GM21367 (cell line): ENCODE measurements at regions not wholly inside any gene's neighbourhood (a gene's known extent, or its start where the extent isn't known, plus 50 kb on each side); places are given as distances from the start of the nearest gene placed in this dataset.

Experiments used
- ATAC-seq: cut with Tn5 transposase; IDR thresholded peaks from one replicate; pipeline ENCODE4 v1.9.1; 2021; ENCODE audit not compliant: unreplicated experiment

- ATAC-seq: no peak
Observed at GRCh38 chr13:77480066-77480465, 55.4 kb upstream of the SCEL start.

GRCh38 chr13:77479326-77479725 lies 56.2 kb upstream of the SCEL start:
- no peak for ATAC-seq

- no peak for ATAC-seq
Observed at GRCh38 chr13:77477299-77477848, 58.1 kb upstream of the SCEL start.

- ATAC-seq: no peak
Observed at GRCh38 chr13:77476456-77476855, 59.0 kb upstream of the SCEL start.

- no peak for ATAC-seq
Observed at GRCh38 chr13:77475345-77476084, 60.0 kb upstream of the SCEL start.

- ATAC-seq: no peak
Observed at GRCh38 chr13:77470986-77471385, 64.5 kb upstream of the SCEL start.

- no peak for ATAC-seq
Observed at GRCh38 chr13:77466753-77467422, 68.6 kb upstream of the SCEL start.

- no peak for ATAC-seq
Observed at GRCh38 chr13:77465603-77466195, 69.8 kb upstream of the SCEL start.

GRCh38 chr13:77460195-77460594 lies 75.3 kb upstream of the SCEL start:
- ATAC-seq: peak; percentile 93

- no peak for ATAC-seq
Observed at GRCh38 chr13:77459592-77459991, 75.9 kb upstream of the SCEL start.

GRCh38 chr13:77458736-77459135 lies 76.8 kb upstream of the SCEL start:
- ATAC-seq: no peak

GRCh38 chr13:77457966-77458365 lies 77.5 kb upstream of the SCEL start:
- ATAC-seq: no peak

GRCh38 chr13:77456271-77456670 lies 79.2 kb upstream of the SCEL start:
- no peak for ATAC-seq

- no peak for ATAC-seq
Observed at GRCh38 chr13:77449265-77449664, 86.2 kb upstream of the SCEL start.

- no peak for ATAC-seq
Observed at GRCh38 chr13:77448689-77449088, 86.8 kb upstream of the SCEL start.

- ATAC-seq: no peak
Observed at GRCh38 chr13:77443511-77443910, 92.0 kb upstream of the SCEL start.

- ATAC-seq: no peak
Observed at GRCh38 chr13:77437267-77437666, 98.2 kb upstream of the SCEL start.

- ATAC-seq: no peak
Observed at GRCh38 chr13:77434289-77434688, 101.2 kb upstream of the SCEL start.

GRCh38 chr13:77431449-77431848 lies 104.1 kb upstream of the SCEL start:
- no peak for ATAC-seq

- ATAC-seq: peak; percentile 30
Observed at GRCh38 chr13:77430377-77430951, 103.6 kb upstream of the MYCBP2 start.

GRCh38 chr13:77429320-77430142 lies 102.6 kb upstream of the MYCBP2 start:
- ATAC-seq: peak; percentile 81
